ENCODE measurements at regions not wholly inside any gene's neighbourhood (a gene's known extent, or its start where the extent isn't known, plus 50 kb on each side); places are given as distances from the start of the nearest gene placed in this dataset.
"Not testable (repeated sequence)": the region's sequence is repeated elsewhere in the genome, so short reads cannot be mapped to it uniquely, and the experiment has no call there.

GRCh38 chr7:68900096-68900495 lies 698.2 kb upstream of the AUTS2 start:
- no peak for DNase-seq

- no peak for DNase-seq
These were observed 693.6 kb upstream of the AUTS2 start for GRCh38 chr7:68904630-68905029.

- DNase-seq = no peak
These were observed 686.5 kb upstream of the AUTS2 start for GRCh38 chr7:68911754-68912153.

- no peak for DNase-seq
These were observed 684.3 kb upstream of the AUTS2 start for GRCh38 chr7:68914006-68914405.

- DNase-seq = no peak
These were observed 681.1 kb upstream of the AUTS2 start for GRCh38 chr7:68917041-68917651.

- no peak for DNase-seq
These were observed 679.7 kb upstream of the AUTS2 start for GRCh38 chr7:68918621-68919020.

GRCh38 chr7:68922850-68923249 lies 675.4 kb upstream of the AUTS2 start:
- no peak for DNase-seq

- no peak for DNase-seq
These were observed 673.0 kb upstream of the AUTS2 start for GRCh38 chr7:68925241-68925640.

- DNase-seq = no peak
These were observed 668.5 kb upstream of the AUTS2 start for GRCh38 chr7:68929781-68930261.

GRCh38 chr7:68936471-68937035 lies 661.7 kb upstream of the AUTS2 start:
- no peak for DNase-seq

GRCh38 chr7:68938151-68938550 lies 660.1 kb upstream of the AUTS2 start:
- no peak for DNase-seq

GRCh38 chr7:68943786-68944185 lies 654.5 kb upstream of the AUTS2 start:
- DNase-seq = no peak

- no peak for DNase-seq
These were observed 642.6 kb upstream of the AUTS2 start for GRCh38 chr7:68955656-68956055.

- no peak for DNase-seq
These were observed 639.7 kb upstream of the AUTS2 start for GRCh38 chr7:68958571-68958970.

GRCh38 chr7:68963552-68963951 lies 634.7 kb upstream of the AUTS2 start:
- DNase-seq = no peak

GRCh38 chr7:68964060-68964459 lies 634.2 kb upstream of the AUTS2 start:
- DNase-seq = no peak

- DNase-seq = no peak
These were observed 632.9 kb upstream of the AUTS2 start for GRCh38 chr7:68965351-68965750.

- no peak for DNase-seq
These were observed 630.7 kb upstream of the AUTS2 start for GRCh38 chr7:68967598-68967997.

- DNase-seq = no peak
These were observed 628.7 kb upstream of the AUTS2 start for GRCh38 chr7:68969571-68969970.

GRCh38 chr7:68971634-68972340 lies 626.5 kb upstream of the AUTS2 start:
- DNase-seq = no peak

- DNase-seq = no peak
These were observed 620.8 kb upstream of the AUTS2 start for GRCh38 chr7:68977385-68978055.

- no peak for DNase-seq
These were observed 619.6 kb upstream of the AUTS2 start for GRCh38 chr7:68978710-68979109.

GRCh38 chr7:68980011-68980410 lies 618.3 kb upstream of the AUTS2 start:
- DNase-seq = no peak

- DNase-seq = not testable (repeated sequence)
These were observed 617.8 kb upstream of the AUTS2 start for GRCh38 chr7:68980432-68980831.

Measured in activated CD4-positive, alpha-beta T cell treated with anti-CD3 and anti-CD28 coated beads, Interleukin-2, amount 50 U/mL, for 16 hours (primary cell).